Heart right ventricle (tissue), 16 donors: ENCODE measurements at regions not wholly inside any gene's neighbourhood (a gene's known extent, or its start where the extent isn't known, plus 50 kb on each side); places are given as distances from the start of the nearest gene placed in this dataset.

ENCODE experiments used
- ATAC-seq, 8 donors: fragments of 200-7000 bp; cut with Tn5 transposase; one replicate each; pipeline ENCODE4 v1.9.1; 2020; ENCODE audit warnings: mild to moderate bottlenecking in 8 of 8, moderate library complexity in 8 of 8, moderate number of reproducible peaks in 1 of 8
- DNase-seq, 2 donors: peaks; one replicate each; pipeline ENCODE4 v3.0.0-alpha.2; 2020
- H3K27ac ChIP-seq, 10 donors: fragments of 200-600 bp; sonication (generic) in 2 of 10; one replicate each; pipeline versions ENCODE4 v1.5.0 to v1.8.0; 2020 to 2022; ENCODE audit warnings: mild to moderate bottlenecking in 3 of 10
- H3K27me3 ChIP-seq, 7 donors: fragments of 200-600 bp; one replicate each; pipeline ENCODE4 v1.8.0; 2021 to 2022; ENCODE audit warnings: mild to moderate bottlenecking in 2 of 7
- H3K36me3 ChIP-seq, 9 donors: fragments of 200-600 bp; sonication (generic) in 1 of 9; one replicate each; pipeline versions ENCODE4 v1.5.0 to v1.8.0; 2020 to 2022; ENCODE audit warnings: mild to moderate bottlenecking in 2 of 9
- H3K4me1 ChIP-seq, 9 donors: fragments of 200-600 bp; sonication (generic) in 1 of 9; one replicate each; pipeline versions ENCODE4 v1.5.0 to v1.8.0; 2020 to 2022; ENCODE audit warnings: mild to moderate bottlenecking in 4 of 9
- H3K4me3 ChIP-seq, 10 donors: fragments of 200-600 bp; sonication (generic) in 2 of 10; one replicate each; pipeline versions ENCODE4 v1.5.0 to v1.8.0; 2020 to 2022; ENCODE audit warnings: mild to moderate bottlenecking in 7 of 10, moderate library complexity in 2 of 10
- H3K9me3 ChIP-seq, 11 donors: fragments of 200-600 bp in 10 of 11; sonication (generic) in 2 of 11; one replicate each; pipeline versions ENCODE4 v1.5.0 to v1.8.0; 2013 to 2022; ENCODE audit warnings: mild to moderate bottlenecking in 2 of 11, control low read depth in 1 of 11, moderate library complexity in 1 of 11
- CTCF ChIP-seq, 9 donors: fragments of 200-600 bp; sonication (generic) in 2 of 9; IDR thresholded peaks; one replicate each; pipeline versions ENCODE4 v1.5.0 to v1.8.0; 2021 to 2022; ENCODE audit warnings: antibody characterized with exemption in 9 of 9, mild to moderate bottlenecking in 5 of 9, moderate library complexity in 1 of 9
- WGBS, 2 donors: extraction: QIAGEN DNeasy Blood & Tissue Kit; methylation state at CpG; one replicate each; pipeline ENCODE4 v1.1.7; 2013; ENCODE audit warnings: inconsistent platforms in 1 of 2; 5-methylcytosine and 5-hydroxymethylcytosine counted together
- intact Hi-C, 10 donors: fragments of 100-400 bp; cut with DNase I; formaldehyde crosslinking; loops; one replicate each; pipeline versions ENCODE4 v1.11.1 to v1.14.2; 2022
- donor health status: Arrhythmogenic right ventricular cardiomyopathy.
- donor health status: ischemic (EF 13 %, LVEDD 7.1; RV severe dilation, severe dysfunction).
- donor health status: healthy with polysubstance abuse.
- donor health status: DM: no; HTN: yes; CAD: no.
- donor health status: DM: no; HTN: no; CAD: no.
- donor health status: ischemic (EF 25% LVEDD 6.9; RV normal size, moderate dysfunction).
- donor health status: ischemic (EF 25% LVEDD 5.7; RV mildly dilated, moderate dysfunction).
- donor health status: healthy.
- donor health status: DM: yes; HTN: yes; CAD: no.
- donor health status: Ischemic cardiomyopathy.
- donor health status: ischemic (EF 35%, LVEDD 5.7; RV mildly dilated, moderate dysfunction).
- donor health status: nonischemic (EF 11% LVEDD 7.7; RV severe dilation, severe dysfunction).
- donor health status: DM: yes; HTN: yes; CAD: no.
- donor health status: PGD.
- donor health status: ischemic (EF 29% LVEDD 5.4; RV normal size, mild dysfunction).
- donor health status: nonischemic (EF 23%, LVEDD 6.1; RV moderate dilation, normal function).

- WGBS, 2 donors = 88% methylated on average over 2 of the region's 2 CpGs
- Histone ChIP-seq H3K36me3 (no peaks in the 10 kb centered on the region), H3K4me1 (peaks cover 0 to 11% (median 0%) of the 10 kb centered on the region in 9 donors), H3K27ac (no peak overlapping the region), H3K27me3 (no peaks in the 10 kb centered on the region), H3K4me3 (no peak overlapping the region), H3K9me3 (no peaks in the 10 kb centered on the region)
- DNase-seq (no peak), ATAC-seq (no peak)
- TF ChIP-seq CTCF (IDR thresholded peaks at IDR 0.05) = no peak
- intact Hi-C loops = no loop called here
Measured at GRCh38 chr18:56142001-56142400, 496.4 kb downstream of the TXNL1 start.

- DNase-seq (peak in 1 of 2 donors; percentile 24), ATAC-seq (peak in 7 of 8 donors; percentile 48 to 97 (median 71))
- no peak for TF ChIP-seq CTCF (IDR thresholded peaks at IDR 0.05)
- WGBS, 2 donors = 66 to 67% methylated on average over 8 of the region's 8 CpGs
- Histone ChIP-seq H3K27ac (peak overlapping the region in 8 of 10 donors; percentile 21 to 65 (median 49)), H3K9me3 (no peaks in the 10 kb centered on the region), H3K4me1 (peaks cover 0 to 11% (median 0%) of the 10 kb centered on the region in 9 donors), H3K36me3 (no peaks in the 10 kb centered on the region), H3K27me3 (no peaks in the 10 kb centered on the region), H3K4me3 (no peak overlapping the region)
- intact Hi-C loops = no loop called here
Measured at GRCh38 chr18:56139792-56140254, 498.6 kb downstream of the TXNL1 start.

- no peaks in the 10 kb centered on the region for H3K27me3 ChIP-seq
- TF ChIP-seq CTCF (IDR thresholded peaks at IDR 0.05) = no peak
- ATAC-seq = peak in 5 of 8 donors; percentile 11 to 77 (median 63)
- no peak for DNase-seq
- no peaks in the 10 kb centered on the region for H3K9me3 ChIP-seq
- H3K4me1 ChIP-seq = peaks cover 0 to 11% (median 0%) of the 10 kb centered on the region in 9 donors
- peak overlapping the region in 9 of 10 donors; percentile 21 to 65 (median 45) for H3K27ac ChIP-seq
- H3K4me3 ChIP-seq = no peak overlapping the region
- H3K36me3 ChIP-seq = no peaks in the 10 kb centered on the region
- intact Hi-C loops = no loop called here
Measured at GRCh38 chr18:56139372-56139771, 499.0 kb downstream of the TXNL1 start.

GRCh38 chr18:56136105-56136504 lies 502.3 kb downstream of the TXNL1 start:
- WGBS, 2 donors = 97% methylated on average over 2 of the region's 2 CpGs
- Histone ChIP-seq H3K9me3 (no peaks in the 10 kb centered on the region), H3K36me3 (no peaks in the 10 kb centered on the region), H3K27ac (no peak overlapping the region), H3K4me1 (peaks cover 0 to 11% (median 0%) of the 10 kb centered on the region in 9 donors), H3K27me3 (no peaks in the 10 kb centered on the region), H3K4me3 (no peak overlapping the region)
- no peak for ATAC-seq
- no peak for TF ChIP-seq CTCF (IDR thresholded peaks at IDR 0.05)
- intact Hi-C loops = no loop called here
- DNase-seq = no peak
